UCSD-AML1 (cell line): ENCODE measurements at regions not wholly inside any gene's neighbourhood (a gene's known extent, or its start where the extent isn't known, plus 50 kb on each side); places are given as distances from the start of the nearest gene placed in this dataset.

Source experiments
- DNase-seq: peaks from one replicate; lab custom pipeline; 2025; ENCODE audit not compliant: unreplicated experiment; lab: John Stamatoyannopoulos, UW

- DNase-seq: no peak
These were observed 56.3 kb upstream of the LCORL start for GRCh38 chr4:18077808-18078207.

GRCh38 chr4:18075823-18076433 lies 54.4 kb upstream of the LCORL start:
- peak; percentile 16 for DNase-seq

GRCh38 chr4:18071894-18072293 lies 50.3 kb upstream of the LCORL start:
- DNase-seq: no peak
